Bronchial epithelial cell (primary cell): ENCODE measurements at regions not wholly inside any gene's neighbourhood (a gene's known extent, or its start where the extent isn't known, plus 50 kb on each side); places are given as distances from the start of the nearest gene placed in this dataset.

Source experiments
- DNase-seq: peaks from one replicate; pipeline ENCODE4 v3.0.0-alpha.2; 2010; ENCODE audit warnings: low read depth
- FAIRE-seq: peaks from 2 replicates; lab custom pipeline; 2011; peaks lifted over from hg19 to GRCh38; lab: Jason Lieb, UNC
- H3K27me3 ChIP-seq: 2 replicates; pipeline ENCODE4 v1.5.1; 2011; ENCODE audit warnings: low read length; ENCODE audit not compliant: control insufficient read depth, insufficient read depth
- H3K36me3 ChIP-seq: 2 replicates; pipeline ENCODE4 v1.5.1; 2011; ENCODE audit warnings: low read length; ENCODE audit not compliant: control insufficient read depth, insufficient read depth
- H3K4me3 ChIP-seq: 2 replicates; pipeline ENCODE4 v1.5.1; 2011; ENCODE audit warnings: mild to moderate bottlenecking, low read depth, low read length, control low read depth
- CTCF ChIP-seq: IDR thresholded peaks from 2 replicates; pipeline ENCODE4 v1.5.1; 2011; ENCODE audit warnings: mild to moderate bottlenecking, moderate library complexity, low read length, control low read depth, inconsistent platforms; ENCODE audit not compliant: insufficient read depth, severe bottlenecking

- Histone ChIP-seq H3K36me3 (no peaks in the 10 kb centered on the region), H3K4me3 (no peak overlapping the region), H3K27me3 (no peaks in the 10 kb centered on the region)
- no peak for TF ChIP-seq CTCF
- no peak for DNase-seq
- no peak for FAIRE-seq
These were observed 319.2 kb upstream of the MOCS1 start for GRCh38 chr6:40253420-40253819.

- FAIRE-seq: no peak
- Histone ChIP-seq H3K36me3 (no peaks in the 10 kb centered on the region), H3K4me3 (no peak overlapping the region), H3K27me3 (no peaks in the 10 kb centered on the region)
- DNase-seq: no peak
- TF ChIP-seq CTCF: no peak
These were observed 318.4 kb upstream of the MOCS1 start for GRCh38 chr6:40252531-40253258.

DNA sequence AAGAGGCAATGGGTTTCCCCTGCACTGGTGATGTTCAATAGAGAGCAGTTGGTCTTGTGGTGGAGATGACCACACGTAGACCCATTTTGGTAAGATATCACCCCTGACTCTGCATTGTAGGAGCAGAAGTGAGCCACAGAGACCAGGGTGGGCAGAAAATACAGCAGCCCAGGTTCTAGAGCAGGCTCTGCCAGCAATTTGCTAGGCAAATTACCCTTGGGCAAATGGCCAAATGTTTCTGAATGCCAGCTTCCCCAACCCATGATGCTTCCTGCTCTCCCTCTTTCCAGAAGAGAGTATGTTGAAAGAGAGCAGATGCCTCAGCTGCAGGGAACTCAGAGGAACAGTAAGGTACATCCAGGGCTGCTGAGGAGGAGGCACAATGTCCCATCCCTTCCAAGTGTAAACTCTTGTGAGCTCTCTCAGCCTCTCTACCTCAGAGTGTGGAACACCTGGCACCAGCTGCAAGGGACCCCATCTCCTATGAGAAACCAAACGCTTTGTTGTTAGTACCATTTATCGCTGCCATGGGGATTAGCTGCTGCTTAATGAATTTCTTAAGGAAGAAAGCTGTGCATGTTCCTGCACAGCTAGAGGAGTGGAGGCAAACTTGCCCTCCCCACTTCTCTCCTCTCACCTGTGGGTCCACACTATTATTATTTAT, 317.5 kb upstream of the MOCS1 start:
- Histone ChIP-seq H3K36me3 (no peaks in the 10 kb centered on the region), H3K27me3 (no peaks in the 10 kb centered on the region), H3K4me3 (no peak overlapping the region)
- no peak for TF ChIP-seq CTCF
- FAIRE-seq: no peak
- no peak for DNase-seq

GRCh38 chr6:40249935-40250334, 315.7 kb upstream of the MOCS1 start:
- Histone ChIP-seq H3K4me3 (no peak overlapping the region), H3K27me3 (no peaks in the 10 kb centered on the region), H3K36me3 (no peaks in the 10 kb centered on the region)
- TF ChIP-seq CTCF: no peak
- DNase-seq: no peak
- no peak for FAIRE-seq

DNA sequence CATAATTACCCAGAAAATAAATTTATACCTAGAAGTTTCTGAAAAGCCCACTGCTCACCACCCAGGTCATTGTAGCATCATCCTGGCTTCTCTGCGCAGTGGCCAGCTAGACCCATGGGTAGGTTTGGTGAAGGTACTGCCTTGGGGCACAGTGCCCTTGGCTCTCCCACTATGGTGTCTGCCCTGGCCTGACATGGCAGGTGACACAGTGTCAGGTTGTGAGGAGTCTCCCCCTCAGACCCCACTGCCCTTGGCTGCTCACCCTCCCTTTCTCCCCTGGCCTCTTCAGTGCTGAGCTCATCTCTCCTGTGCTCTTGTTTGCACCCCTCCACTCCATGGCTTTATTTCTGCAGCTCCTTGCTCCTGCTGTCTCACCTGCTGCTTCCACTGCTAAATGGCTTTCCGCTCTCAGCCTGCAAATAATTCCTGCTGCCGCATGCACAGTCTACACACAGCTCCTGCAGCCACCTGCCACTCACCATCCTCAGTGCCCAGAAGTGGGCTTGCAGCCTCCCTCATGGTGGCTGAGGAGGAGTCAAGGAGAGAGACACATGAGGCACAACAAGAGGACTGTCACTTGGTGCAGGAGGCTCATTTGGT, 313.4 kb upstream of the MOCS1 start:
- TF ChIP-seq CTCF: no peak
- Histone ChIP-seq H3K27me3 (no peaks in the 10 kb centered on the region), H3K36me3 (no peaks in the 10 kb centered on the region), H3K4me3 (no peak overlapping the region)
- DNase-seq: no peak
- no peak for FAIRE-seq
